Embryonic facial prominence (tissue), 1 donor: ENCODE measurements at regions not wholly inside any gene's neighbourhood (a gene's known extent, or its start where the extent isn't known, plus 50 kb on each side); places are given as distances from the start of the nearest gene placed in this dataset.

Experiments
- DNase-seq: peaks from one replicate; pipeline ENCODE4 v3.0.0-alpha.2; 2016; ENCODE audit errors: extremely low spot score

GRCh38 chr1:67991546-67991945 is 58.9 kb downstream of the DIRAS3 start:
- no peak for DNase-seq

GRCh38 chr1:67988066-67988465 is 62.4 kb downstream of the DIRAS3 start:
- DNase-seq = no peak

- DNase-seq = no peak
Measured at GRCh38 chr1:67987046-67987799, 63.2 kb downstream of the DIRAS3 start.

GRCh38 chr1:67983867-67984266 is 66.6 kb downstream of the DIRAS3 start:
- no peak for DNase-seq

GRCh38 chr1:67980028-67980427 is 70.4 kb downstream of the DIRAS3 start:
- DNase-seq = no peak

GRCh38 chr1:67979532-67979931 is 70.9 kb downstream of the DIRAS3 start:
- no peak for DNase-seq

- DNase-seq = no peak
Measured at GRCh38 chr1:67978890-67979516, 71.4 kb downstream of the DIRAS3 start.

GRCh38 chr1:67977756-67978155 is 72.7 kb downstream of the DIRAS3 start:
- no peak for DNase-seq

GRCh38 chr1:67973051-67973450 is 77.4 kb downstream of the DIRAS3 start:
- no peak for DNase-seq

GRCh38 chr1:67970088-67970487 is 80.3 kb downstream of the DIRAS3 start:
- DNase-seq = no peak

GRCh38 chr1:67969446-67969845 is 81.0 kb downstream of the DIRAS3 start:
- no peak for DNase-seq

GRCh38 chr1:67966666-67967009 is 83.8 kb downstream of the DIRAS3 start:
- DNase-seq = no peak

GRCh38 chr1:67965995-67966665 is 84.3 kb downstream of the DIRAS3 start:
- DNase-seq = no peak

GRCh38 chr1:67963263-67963662 is 87.2 kb downstream of the DIRAS3 start:
- no peak for DNase-seq

- DNase-seq = no peak
Measured at GRCh38 chr1:67960766-67961165, 89.7 kb downstream of the DIRAS3 start.

- no peak for DNase-seq
Measured at GRCh38 chr1:67958472-67958871, 92.0 kb downstream of the DIRAS3 start.

GRCh38 chr1:67957066-67957465 is 93.4 kb downstream of the DIRAS3 start:
- peak; percentile 52 for DNase-seq

GRCh38 chr1:67956116-67956515 is 94.3 kb downstream of the DIRAS3 start:
- DNase-seq = no peak

- no peak for DNase-seq
Measured at GRCh38 chr1:67955591-67955990, 94.8 kb downstream of the DIRAS3 start.

GRCh38 chr1:67953301-67953700 is 97.1 kb downstream of the DIRAS3 start:
- no peak for DNase-seq

GRCh38 chr1:67952071-67952470 is 98.4 kb downstream of the DIRAS3 start:
- no peak for DNase-seq

- DNase-seq = no peak
Measured at GRCh38 chr1:67951014-67951413, 99.4 kb downstream of the DIRAS3 start.
